GM12878 (cell line): ENCODE measurements at regions not wholly inside any gene's neighbourhood (a gene's known extent, or its start where the extent isn't known, plus 50 kb on each side); places are given as distances from the start of the nearest gene placed in this dataset.

Experiments used
- CREM ChIP-seq: IDR thresholded peaks from 2 replicates; pipeline ENCODE4 v1.6.1; 2014; ENCODE audit warnings: antibody characterized with exemption, low read depth
- EZH2 ChIP-seq: IDR thresholded peaks from 2 replicates; pipeline ENCODE4 v1.6.1; 2012; ENCODE audit warnings: low read depth, mild to moderate bottlenecking, control low read depth, inconsistent platforms, low read length, borderline replicate concordance; ENCODE audit not compliant: control insufficient read depth
- FOXK2 ChIP-seq: fragments of 450-650 bp; IDR thresholded peaks from 2 replicates; pipeline ENCODE4 v1.6.1; 2017; ENCODE audit warnings: mild to moderate bottlenecking, moderate library complexity
- GABPA ChIP-seq: IDR thresholded peaks from 2 replicates; pipeline ENCODE4 v1.6.1; 2014; ENCODE audit warnings: antibody characterized with exemption, low read depth, mild to moderate bottlenecking, inconsistent platforms
- MXI1 ChIP-seq: fragments of 150-350 bp; IDR thresholded peaks from 2 replicates; pipeline ENCODE4 v1.6.1; 2011; ENCODE audit warnings: low read depth, mild to moderate bottlenecking, inconsistent platforms, low read length, improper control_type of control experiment
- PAX5 ChIP-seq: IDR thresholded peaks from 2 replicates; pipeline ENCODE4 v1.6.1; 2011; ENCODE audit warnings: low read depth, low read length, borderline replicate concordance
- POLR2A ChIP-seq: IDR thresholded peaks from 2 replicates; pipeline ENCODE4 v1.6.1; 2011; ENCODE audit warnings: low read depth, mild to moderate bottlenecking, low read length
- RB1 ChIP-seq: fragments of 450-650 bp; formaldehyde crosslinking; IDR thresholded peaks from 2 replicates; pipeline ENCODE4 v1.6.1; 2017; ENCODE audit warnings: mild to moderate bottlenecking, borderline replicate concordance
- SMC3 ChIP-seq: IDR thresholded peaks from 2 replicates; pipeline ENCODE4 v1.6.1; 2011; ENCODE audit warnings: low read length, improper control_type of control experiment, borderline replicate concordance
- ZBTB4 ChIP-seq: fragments of 450-650 bp; formaldehyde crosslinking; IDR thresholded peaks from 2 replicates; pipeline ENCODE4 v1.4.0; 2022; ENCODE audit warnings: mild to moderate bottlenecking, moderate library complexity
- ZNF384 ChIP-seq: IDR thresholded peaks from 2 replicates; pipeline ENCODE4 v1.6.1; 2012; ENCODE audit warnings: low read depth, mild to moderate bottlenecking, low read length, improper control_type of control experiment, borderline replicate concordance
- TF ChIP-seq, protein P1 (sequence below): IDR thresholded peaks from 2 replicates; pipeline ENCODE4 v1.6.1; 2011; ENCODE audit warnings: low read depth, low read length, improper control_type of control experiment, borderline replicate concordance
- TF ChIP-seq, protein P2 (sequence below), 3 experiments: IDR thresholded peaks in 2 of 3; conservative IDR thresholded peaks in 1 of 3; 2 replicates each; pipeline ENCODE4 v1.5.1; 2011; ENCODE audit warnings: low read depth in 3 of 3, low read length in 3 of 3, mild to moderate bottlenecking in 3 of 3, control low read depth in 2 of 3, moderate library complexity in 2 of 3, inconsistent platforms in 1 of 3, mixed read lengths in 1 of 3; ENCODE audit not compliant: control insufficient read depth in 2 of 3, insufficient read depth in 1 of 3; ENCODE audit errors: extremely low read depth in 1 of 3

DNA sequence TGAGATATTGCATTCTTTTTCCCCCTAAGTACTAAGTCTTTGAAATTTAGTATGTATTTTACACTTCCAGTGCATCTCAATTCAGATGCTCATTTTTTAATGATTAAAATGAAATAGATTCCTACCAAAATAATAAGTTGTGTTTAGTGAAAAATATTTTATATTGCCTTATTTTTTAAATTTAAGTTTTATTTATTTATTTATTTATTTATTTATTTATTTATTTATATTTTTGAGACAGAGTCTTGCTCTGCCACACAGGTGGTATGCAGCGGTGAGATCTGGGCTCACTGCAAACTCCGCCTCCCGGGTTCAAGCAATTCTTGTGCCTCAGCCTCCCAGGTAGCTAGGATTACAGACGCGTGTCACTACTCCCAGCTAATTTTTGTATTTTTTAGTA, 95.5 kb downstream of the RPS24 start:
- no peak for TF ChIP-seq GABPA
- TF ChIP-seq POLR2A, result no peak
- no peak for TF ChIP-seq CREM
- TF ChIP-seq FOXK2, result no peak
- TF ChIP-seq SMC3, result no peak
- TF ChIP-seq PAX5, result no peak
- no peak for TF ChIP-seq MXI1
- TF ChIP-seq, protein P1, sequence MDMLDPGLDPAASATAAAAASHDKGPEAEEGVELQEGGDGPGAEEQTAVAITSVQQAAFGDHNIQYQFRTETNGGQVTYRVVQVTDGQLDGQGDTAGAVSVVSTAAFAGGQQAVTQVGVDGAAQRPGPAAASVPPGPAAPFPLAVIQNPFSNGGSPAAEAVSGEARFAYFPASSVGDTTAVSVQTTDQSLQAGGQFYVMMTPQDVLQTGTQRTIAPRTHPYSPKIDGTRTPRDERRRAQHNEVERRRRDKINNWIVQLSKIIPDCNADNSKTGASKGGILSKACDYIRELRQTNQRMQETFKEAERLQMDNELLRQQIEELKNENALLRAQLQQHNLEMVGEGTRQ, result no peak
- no peak for TF ChIP-seq EZH2
- no peak for TF ChIP-seq RB1
- TF ChIP-seq, protein P2, sequence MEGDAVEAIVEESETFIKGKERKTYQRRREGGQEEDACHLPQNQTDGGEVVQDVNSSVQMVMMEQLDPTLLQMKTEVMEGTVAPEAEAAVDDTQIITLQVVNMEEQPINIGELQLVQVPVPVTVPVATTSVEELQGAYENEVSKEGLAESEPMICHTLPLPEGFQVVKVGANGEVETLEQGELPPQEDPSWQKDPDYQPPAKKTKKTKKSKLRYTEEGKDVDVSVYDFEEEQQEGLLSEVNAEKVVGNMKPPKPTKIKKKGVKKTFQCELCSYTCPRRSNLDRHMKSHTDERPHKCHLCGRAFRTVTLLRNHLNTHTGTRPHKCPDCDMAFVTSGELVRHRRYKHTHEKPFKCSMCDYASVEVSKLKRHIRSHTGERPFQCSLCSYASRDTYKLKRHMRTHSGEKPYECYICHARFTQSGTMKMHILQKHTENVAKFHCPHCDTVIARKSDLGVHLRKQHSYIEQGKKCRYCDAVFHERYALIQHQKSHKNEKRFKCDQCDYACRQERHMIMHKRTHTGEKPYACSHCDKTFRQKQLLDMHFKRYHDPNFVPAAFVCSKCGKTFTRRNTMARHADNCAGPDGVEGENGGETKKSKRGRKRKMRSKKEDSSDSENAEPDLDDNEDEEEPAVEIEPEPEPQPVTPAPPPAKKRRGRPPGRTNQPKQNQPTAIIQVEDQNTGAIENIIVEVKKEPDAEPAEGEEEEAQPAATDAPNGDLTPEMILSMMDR (IDR thresholded peaks at IDR 0.05 in 2 of 3, conservative IDR thresholded peaks at IDR 0.05 in 1 of 3; ENCODE audit: control insufficient read depth in 2 of 3, extremely low read depth in 1 of 3, insufficient read depth in 1 of 3, low read depth in 3 of 3, low read length in 3 of 3), result no peak
- no peak for TF ChIP-seq ZNF384
- no peak for TF ChIP-seq ZBTB4 (CRISPR knock-in tag)
